Activated naive CD4-positive, alpha-beta T cell treated with anti-CD3 and anti-CD28 coated beads, Interleukin-2, amount 50 U/mL, for 72 hours (primary cell): ENCODE measurements at regions not wholly inside any gene's neighbourhood (a gene's known extent, or its start where the extent isn't known, plus 50 kb on each side); places are given as distances from the start of the nearest gene placed in this dataset.
"Not testable (repeated sequence)": the region's sequence is repeated elsewhere in the genome, so short reads cannot be mapped to it uniquely, and the experiment has no call there.

Experiments used
- ATAC-seq, 2 donors: fragments of 150-1000 bp; cut with Tn5 transposase; 2 replicates each; pipeline ENCODE4 v1.10.0; 2021; ENCODE audit warnings: mild to moderate bottlenecking in 2 of 2, moderate library complexity in 2 of 2
- DNase-seq, 2 donors: peaks; one replicate each; pipeline ENCODE4 v3.0.0; 2021 to 2022; ENCODE audit warnings: low spot score in 2 of 2
- H3K27ac Mint-ChIP-seq, 2 donors: one replicate each; pipeline ENCODE4 v1.8.0; 2022; ENCODE audit warnings: mild to moderate bottlenecking in 2 of 2, mixed read lengths in 2 of 2
- H3K36me3 Mint-ChIP-seq, 2 donors: one replicate each; pipeline ENCODE4 v1.8.0; 2022; ENCODE audit warnings: mixed read lengths in 2 of 2
- H3K9me3 Mint-ChIP-seq, 2 donors: one replicate each; pipeline ENCODE4 v1.8.0; 2022; ENCODE audit warnings: mixed read lengths in 2 of 2

GRCh38 chr4:129788486-129788885 lies 692.5 kb downstream of the C4orf33 start:
- no peak for ATAC-seq
- Mint-ChIP-seq H3K9me3 (peaks cover 5 to 12% of the 10 kb centered on the region in 2 donors), H3K27ac (no peak overlapping the region), H3K36me3 (no peaks in the 10 kb centered on the region)
- no peak for DNase-seq

GRCh38 chr4:129804461-129804981 lies 708.6 kb downstream of the C4orf33 start:
- DNase-seq (no peak), ATAC-seq (no peak)
- H3K36me3 Mint-ChIP-seq: no peaks in the 10 kb centered on the region
- peaks cover 9 to 13% of the 10 kb centered on the region in 2 donors for H3K9me3 Mint-ChIP-seq
- no peak overlapping the region for H3K27ac Mint-ChIP-seq

- Mint-ChIP-seq H3K36me3 (no peaks in the 10 kb centered on the region), H3K9me3 (peaks cover 9 to 15% of the 10 kb centered on the region in 2 donors), H3K27ac (no peak overlapping the region)
- DNase-seq: no peak
- ATAC-seq: no peak
Measured at GRCh38 chr4:129806986-129807385, 711.0 kb downstream of the C4orf33 start.

GRCh38 chr4:129808242-129808641 lies 712.3 kb downstream of the C4orf33 start:
- Mint-ChIP-seq H3K9me3 (peaks cover 8 to 15% of the 10 kb centered on the region in 2 donors), H3K36me3 (no peaks in the 10 kb centered on the region), H3K27ac (no peak overlapping the region)
- DNase-seq (no peak), ATAC-seq (no peak)

- no peak for ATAC-seq
- H3K9me3 Mint-ChIP-seq: peaks cover 4 to 9% of the 10 kb centered on the region in 2 donors
Measured at GRCh38 chr4:129821073-129821472, 725.1 kb downstream of the C4orf33 start.

GRCh38 chr4:129821963-129822362 lies 726.0 kb downstream of the C4orf33 start:
- H3K9me3 Mint-ChIP-seq: peaks cover 4 to 9% of the 10 kb centered on the region in 2 donors
- H3K27ac Mint-ChIP-seq: no peak overlapping the region
- ATAC-seq (no peak), DNase-seq (no peak)
- H3K36me3 Mint-ChIP-seq: no peaks in the 10 kb centered on the region

More at GRCh38 chr4:129821073-129821472, 725.1 kb downstream of the C4orf33 start:
- Mint-ChIP-seq H3K27ac (no peak overlapping the region), H3K36me3 (no peaks in the 10 kb centered on the region)
- no peak for DNase-seq

- Mint-ChIP-seq H3K36me3 (no peaks in the 10 kb centered on the region), H3K9me3 (peaks cover under 1 to 5% of the 10 kb centered on the region in 2 donors), H3K27ac (no peak overlapping the region)
- ATAC-seq: no peak
- no peak for DNase-seq
Measured at GRCh38 chr4:129822701-129823100, 726.7 kb downstream of the C4orf33 start.

GRCh38 chr4:129823105-129823504 lies 727.2 kb downstream of the C4orf33 start:
- no peak for DNase-seq
- peaks cover 0 to 4% of the 10 kb centered on the region in 2 donors for H3K9me3 Mint-ChIP-seq
- ATAC-seq: no peak
- H3K36me3 Mint-ChIP-seq: no peaks in the 10 kb centered on the region
- H3K27ac Mint-ChIP-seq: no peak overlapping the region

GRCh38 chr4:129829373-129829772 lies 733.4 kb downstream of the C4orf33 start:
- Mint-ChIP-seq H3K27ac (no peak overlapping the region), H3K36me3 (no peaks in the 10 kb centered on the region), H3K9me3 (peaks cover 0 to 7% of the 10 kb centered on the region in 2 donors)
- no peak for DNase-seq
- ATAC-seq: no peak

- DNase-seq: no peak
- ATAC-seq: no peak
- Mint-ChIP-seq H3K9me3 (peaks cover 0 to 11% of the 10 kb centered on the region in 2 donors), H3K36me3 (no peaks in the 10 kb centered on the region), H3K27ac (no peak overlapping the region)
Measured at GRCh38 chr4:129839687-129840086, 743.7 kb downstream of the C4orf33 start.

GRCh38 chr4:129842096-129842495 lies 746.1 kb downstream of the C4orf33 start:
- Mint-ChIP-seq H3K27ac (no peak overlapping the region), H3K36me3 (no peaks in the 10 kb centered on the region), H3K9me3 (peaks cover 0 to 11% of the 10 kb centered on the region in 2 donors)
- DNase-seq: no peak
- ATAC-seq: no peak

GRCh38 chr4:129852434-129852833 lies 756.5 kb downstream of the C4orf33 start:
- DNase-seq: no peak
- H3K9me3 Mint-ChIP-seq: peaks cover 4 to 11% of the 10 kb centered on the region in 2 donors
- H3K36me3 Mint-ChIP-seq: peaks cover 0 to 4% of the 10 kb centered on the region in 2 donors
- no peak overlapping the region for H3K27ac Mint-ChIP-seq
- no peak for ATAC-seq

GRCh38 chr4:129853685-129854467 lies 757.9 kb downstream of the C4orf33 start:
- peaks cover 4 to 11% of the 10 kb centered on the region in 2 donors for H3K9me3 Mint-ChIP-seq
- H3K27ac Mint-ChIP-seq: not testable (repeated sequence)

GRCh38 chr4:129862461-129862860 lies 766.5 kb downstream of the C4orf33 start:
- H3K9me3 Mint-ChIP-seq: peaks cover 3% of the 10 kb centered on the region in 2 donors
- no peak for DNase-seq
- ATAC-seq: no peak
- no peaks in the 10 kb centered on the region for H3K36me3 Mint-ChIP-seq
- H3K27ac Mint-ChIP-seq: no peak overlapping the region

More at GRCh38 chr4:129853685-129854467, 757.9 kb downstream of the C4orf33 start:
- H3K36me3 Mint-ChIP-seq, ATAC-seq, DNase-seq: not testable (repeated sequence)

GRCh38 chr4:129863206-129863605 lies 767.3 kb downstream of the C4orf33 start:
- DNase-seq: no peak
- no peak overlapping the region for H3K27ac Mint-ChIP-seq
- no peaks in the 10 kb centered on the region for H3K36me3 Mint-ChIP-seq
- peaks cover 3% of the 10 kb centered on the region in 2 donors for H3K9me3 Mint-ChIP-seq
- no peak for ATAC-seq

- Mint-ChIP-seq H3K27ac (no peak overlapping the region), H3K9me3 (peaks cover 0 to 8% of the 10 kb centered on the region in 2 donors), H3K36me3 (no peaks in the 10 kb centered on the region)
- DNase-seq (no peak), ATAC-seq (no peak)
Measured at GRCh38 chr4:129883996-129884395, 788.0 kb downstream of the C4orf33 start.

GRCh38 chr4:129897111-129897510 lies 801.2 kb downstream of the C4orf33 start:
- no peak for DNase-seq
- no peak for ATAC-seq
- Mint-ChIP-seq H3K36me3 (peaks cover 0 to 4% of the 10 kb centered on the region in 2 donors), H3K9me3 (peaks cover 13 to 19% of the 10 kb centered on the region in 2 donors), H3K27ac (no peak overlapping the region)

GRCh38 chr4:129899849-129900248 lies 803.9 kb downstream of the C4orf33 start:
- ATAC-seq: no peak
- H3K9me3 Mint-ChIP-seq: peaks cover 16 to 19% of the 10 kb centered on the region in 2 donors
- H3K27ac Mint-ChIP-seq: no peak overlapping the region
- no peak for DNase-seq
- H3K36me3 Mint-ChIP-seq: peaks cover 0 to 4% of the 10 kb centered on the region in 2 donors
